GM10266 (cell line): ENCODE measurements at regions not wholly inside any gene's neighbourhood (a gene's known extent, or its start where the extent isn't known, plus 50 kb on each side); places are given as distances from the start of the nearest gene placed in this dataset.

Source experiments
- DNase-seq: peaks from one replicate; pipeline ENCODE4 v3.0.0; 2012; ENCODE audit errors: extremely low spot score
- TF ChIP-seq, protein P1 (sequence below): IDR thresholded peaks from 2 replicates; pipeline ENCODE4 v1.5.1; 2012; ENCODE audit warnings: mild to moderate bottlenecking, low read depth; ENCODE audit not compliant: control insufficient read depth, insufficient read depth; ENCODE audit errors: missing control alignments

DNA sequence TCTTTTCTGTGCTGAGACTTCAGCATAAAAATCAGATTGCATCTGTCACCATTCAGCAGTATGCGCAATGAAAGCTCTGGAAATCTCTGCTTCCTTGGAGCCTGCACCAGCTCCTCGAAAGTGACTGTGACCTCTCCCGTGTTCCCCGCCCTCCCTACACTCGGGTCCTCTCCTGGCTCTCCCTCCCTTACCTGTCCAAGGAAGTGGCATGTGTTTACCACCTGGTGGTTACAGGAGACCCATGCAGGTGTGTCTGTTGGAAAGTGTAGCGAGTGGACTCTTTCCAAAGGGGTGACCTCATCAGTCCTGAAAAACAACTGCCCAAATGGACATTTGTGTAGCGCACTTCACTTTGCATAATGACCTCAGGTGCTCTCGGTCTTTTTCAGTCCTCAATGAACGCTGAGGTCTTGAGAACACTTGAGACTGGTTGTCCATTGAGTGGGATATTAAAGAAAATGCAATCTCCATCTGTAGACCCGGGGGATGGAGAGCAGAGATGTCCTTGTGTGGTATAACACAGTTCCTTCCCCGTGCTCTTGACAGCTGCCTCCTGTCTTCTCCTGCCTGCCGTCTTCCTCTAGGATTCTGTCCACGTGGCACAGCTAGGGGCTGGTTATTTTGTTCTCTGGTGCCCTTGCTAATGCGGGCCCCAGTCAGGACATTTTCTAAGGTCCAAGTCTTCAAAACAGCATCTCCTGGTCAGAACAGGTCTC, 133.2 kb downstream of the ACKR3 start:
- TF ChIP-seq, protein P1, sequence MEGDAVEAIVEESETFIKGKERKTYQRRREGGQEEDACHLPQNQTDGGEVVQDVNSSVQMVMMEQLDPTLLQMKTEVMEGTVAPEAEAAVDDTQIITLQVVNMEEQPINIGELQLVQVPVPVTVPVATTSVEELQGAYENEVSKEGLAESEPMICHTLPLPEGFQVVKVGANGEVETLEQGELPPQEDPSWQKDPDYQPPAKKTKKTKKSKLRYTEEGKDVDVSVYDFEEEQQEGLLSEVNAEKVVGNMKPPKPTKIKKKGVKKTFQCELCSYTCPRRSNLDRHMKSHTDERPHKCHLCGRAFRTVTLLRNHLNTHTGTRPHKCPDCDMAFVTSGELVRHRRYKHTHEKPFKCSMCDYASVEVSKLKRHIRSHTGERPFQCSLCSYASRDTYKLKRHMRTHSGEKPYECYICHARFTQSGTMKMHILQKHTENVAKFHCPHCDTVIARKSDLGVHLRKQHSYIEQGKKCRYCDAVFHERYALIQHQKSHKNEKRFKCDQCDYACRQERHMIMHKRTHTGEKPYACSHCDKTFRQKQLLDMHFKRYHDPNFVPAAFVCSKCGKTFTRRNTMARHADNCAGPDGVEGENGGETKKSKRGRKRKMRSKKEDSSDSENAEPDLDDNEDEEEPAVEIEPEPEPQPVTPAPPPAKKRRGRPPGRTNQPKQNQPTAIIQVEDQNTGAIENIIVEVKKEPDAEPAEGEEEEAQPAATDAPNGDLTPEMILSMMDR: no peak
- DNase-seq: no peak

DNA sequence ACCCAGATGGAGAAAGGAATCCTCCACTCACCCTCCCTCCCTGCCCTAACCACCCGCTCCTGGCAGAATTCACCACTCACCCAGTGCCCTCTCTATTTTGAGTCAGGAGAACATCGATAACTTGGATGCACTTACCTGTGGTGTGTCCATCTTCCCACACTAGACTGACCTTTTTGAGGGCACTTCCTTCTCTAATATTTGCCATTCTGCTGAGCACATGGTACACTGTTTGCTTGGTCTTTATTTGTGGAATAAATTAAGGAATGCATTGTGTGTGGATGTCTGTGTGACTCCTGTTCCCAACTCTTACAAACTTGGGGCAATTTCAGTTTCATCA, 133.7 kb downstream of the ACKR3 start:
- TF ChIP-seq, protein P1: no peak
- no peak for DNase-seq

DNA sequence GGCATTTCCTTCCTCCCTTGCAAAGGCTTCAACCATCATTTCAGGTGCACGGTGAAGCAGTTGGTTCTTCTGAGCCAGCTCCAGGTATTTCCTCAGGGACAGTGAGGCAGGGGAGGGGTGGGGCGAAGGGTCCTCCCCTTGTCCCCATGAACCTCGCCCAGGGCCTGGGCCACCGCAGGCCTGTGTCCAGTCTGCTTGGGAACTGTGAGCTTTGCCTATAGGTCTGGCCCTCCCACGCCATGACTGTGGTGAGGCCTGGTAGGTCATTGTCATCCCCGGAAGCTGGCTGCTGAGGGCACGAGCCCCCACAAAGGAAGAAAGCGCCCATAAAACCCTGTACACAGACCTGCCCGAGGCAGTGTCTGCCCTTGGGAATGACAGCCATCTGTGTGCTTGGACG, 134.3 kb downstream of the ACKR3 start:
- no peak for DNase-seq
- TF ChIP-seq, protein P1: no peak

DNA sequence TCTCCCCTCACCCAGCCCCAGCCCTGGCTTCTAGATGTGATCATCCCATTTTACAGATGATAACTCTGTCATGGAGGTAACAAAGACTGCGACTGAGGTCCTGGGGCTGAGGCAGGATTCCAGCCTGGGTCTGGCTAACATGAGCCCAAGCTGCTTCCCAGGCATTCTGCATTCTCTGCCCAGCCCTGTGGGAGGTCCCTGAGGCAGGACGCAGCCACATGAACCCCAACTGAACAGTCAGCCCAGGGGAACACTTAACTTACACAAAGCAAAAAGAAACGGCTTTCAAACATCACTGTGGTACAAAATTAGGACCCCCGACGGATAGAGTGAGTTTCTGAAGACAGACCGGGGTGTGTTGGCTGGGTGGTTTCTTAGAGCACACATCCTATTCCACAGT, 135.3 kb downstream of the ACKR3 start:
- TF ChIP-seq, protein P1: no peak
- DNase-seq: no peak

DNA sequence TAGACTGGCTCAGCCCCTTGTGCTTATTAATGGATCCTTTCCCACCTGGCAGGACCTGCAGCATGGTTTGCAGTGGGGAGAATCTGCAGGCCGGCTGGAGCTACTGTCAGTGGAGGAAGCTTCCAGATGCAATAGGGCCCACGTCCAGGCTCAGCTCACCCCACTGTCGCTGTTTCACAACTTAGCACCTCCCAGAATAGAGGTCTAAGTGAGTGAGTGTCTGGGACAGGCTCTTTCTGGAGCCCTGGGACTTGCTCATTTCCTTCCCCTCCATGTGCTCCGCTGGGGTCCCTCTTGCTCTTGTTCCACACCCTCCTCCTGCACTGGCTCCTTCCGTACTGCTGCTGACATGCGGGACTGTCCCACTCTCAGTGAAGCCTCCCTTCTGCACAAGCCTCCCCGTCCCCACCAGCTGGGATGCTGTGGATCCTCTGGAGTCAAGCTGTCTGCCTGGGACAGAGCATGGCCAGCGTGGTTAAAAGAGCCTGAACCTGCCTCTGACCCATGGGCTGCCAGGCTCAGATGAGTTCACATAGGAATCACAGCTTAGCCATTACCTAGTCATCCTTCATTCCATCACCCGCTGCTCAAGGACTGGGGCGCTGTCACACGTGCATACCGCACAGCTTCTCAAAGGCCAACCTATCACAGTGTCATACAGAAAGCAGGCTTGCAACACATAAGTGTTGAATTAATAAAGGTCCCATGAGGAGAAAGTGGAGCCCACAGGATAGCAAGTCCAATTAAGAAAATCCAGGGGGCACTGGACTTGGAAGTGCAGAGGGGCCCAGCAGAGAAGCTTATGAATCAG, 135.9 kb downstream of the ACKR3 start:
- DNase-seq: no peak
- TF ChIP-seq, protein P1: no peak

DNA sequence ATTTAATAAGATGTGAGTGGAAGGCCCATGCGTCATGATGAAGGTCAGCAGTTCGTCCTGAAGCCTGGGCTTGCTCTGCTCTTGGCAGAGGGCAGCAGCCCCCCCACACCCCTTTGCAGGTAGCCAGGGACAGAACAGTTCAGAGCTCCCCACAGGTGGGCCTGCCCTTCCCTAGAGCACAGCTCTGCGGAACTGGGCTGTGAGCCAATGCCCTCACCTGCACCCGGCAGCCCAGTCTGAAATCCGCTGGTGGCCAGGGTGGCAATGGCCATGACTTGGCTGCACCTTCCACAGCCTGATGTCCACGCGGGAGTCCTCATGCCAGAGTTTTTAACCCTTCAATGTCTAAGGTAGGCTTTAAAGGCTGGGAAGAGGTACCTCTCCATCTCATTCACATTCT, 136.7 kb downstream of the ACKR3 start:
- TF ChIP-seq, protein P1: no peak

DNA sequence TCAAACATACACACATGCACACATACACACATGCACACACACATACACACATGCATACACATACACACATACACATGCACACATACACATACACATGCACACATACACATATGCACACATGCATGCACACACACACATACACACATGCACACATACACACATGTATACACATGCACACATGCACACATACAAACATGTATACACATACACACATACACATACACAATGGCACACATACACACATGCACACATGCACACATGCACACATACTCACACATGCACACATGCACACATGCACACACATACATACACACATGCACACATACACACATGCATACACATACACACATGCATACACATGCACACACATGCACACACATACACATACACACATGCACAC, 137.2 kb downstream of the ACKR3 start:
- TF ChIP-seq, protein P1: no peak
- DNase-seq: no peak

More for the DNA sequence above, 136.7 kb downstream of the ACKR3 start:
- no peak for DNase-seq
